ENCODE measurements at regions not wholly inside any gene's neighbourhood (a gene's known extent, or its start where the extent isn't known, plus 50 kb on each side); places are given as distances from the start of the nearest gene placed in this dataset.

GRCh38 chr13:106748785-106749184 is 180.8 kb upstream of the ARGLU1 start:
- Mint-ChIP-seq H3K27ac (ENCODE audit: low read depth, unreplicated experiment) (no peak overlapping the region), H3K36me3 (ENCODE audit: insufficient read depth, unreplicated experiment) (no peaks in the 10 kb centered on the region), H3K4me3 (ENCODE audit: unreplicated experiment) (no peak overlapping the region), H3K27me3 (ENCODE audit: insufficient read depth, unreplicated experiment) (no peaks in the 10 kb centered on the region), H3K4me1 (ENCODE audit: insufficient read depth, unreplicated experiment) (no peaks in the 10 kb centered on the region), H3K9me3 (ENCODE audit: unreplicated experiment) (no peaks in the 10 kb centered on the region)
- CTCF ChIA-PET, result no interaction called here
- TF ChIP-seq CTCF (IDR thresholded peaks at IDR 0.05; ENCODE audit: unreplicated experiment), result no peak
- POLR2A ChIA-PET, result no interaction called here
- intact Hi-C loops (cut with micrococcal nuclease), result no loop called here
- DNase-seq (ENCODE audit: unreplicated experiment), result no peak
- no TSS peak for BruUV-seq (replicated peaks)

GRCh38 chr13:106744516-106744915 is 176.6 kb upstream of the ARGLU1 start:
- Mint-ChIP-seq H3K36me3 (ENCODE audit: insufficient read depth, unreplicated experiment) (no peaks in the 10 kb centered on the region), H3K9me3 (ENCODE audit: unreplicated experiment) (no peaks in the 10 kb centered on the region), H3K27me3 (ENCODE audit: insufficient read depth, unreplicated experiment) (no peaks in the 10 kb centered on the region), H3K4me1 (ENCODE audit: insufficient read depth, unreplicated experiment) (no peaks in the 10 kb centered on the region), H3K4me3 (ENCODE audit: unreplicated experiment) (no peak overlapping the region), H3K27ac (ENCODE audit: low read depth, unreplicated experiment) (no peak overlapping the region)
- no peak for TF ChIP-seq CTCF (IDR thresholded peaks at IDR 0.05; ENCODE audit: unreplicated experiment)
- no TSS peak for BruUV-seq (replicated peaks)
- POLR2A ChIA-PET, result no interaction called here
- CTCF ChIA-PET, result no interaction called here
- intact Hi-C loops (cut with micrococcal nuclease), result no loop called here
- DNase-seq (ENCODE audit: unreplicated experiment), result no peak

- Mint-ChIP-seq H3K9me3 (ENCODE audit: unreplicated experiment) (no peaks in the 10 kb centered on the region), H3K4me1 (ENCODE audit: insufficient read depth, unreplicated experiment) (no peaks in the 10 kb centered on the region), H3K27me3 (ENCODE audit: insufficient read depth, unreplicated experiment) (no peaks in the 10 kb centered on the region), H3K4me3 (ENCODE audit: unreplicated experiment) (no peak overlapping the region), H3K27ac (ENCODE audit: low read depth, unreplicated experiment) (no peak overlapping the region), H3K36me3 (ENCODE audit: insufficient read depth, unreplicated experiment) (no peaks in the 10 kb centered on the region)
- BruUV-seq (replicated peaks), result no TSS peak
- no peak for TF ChIP-seq CTCF (IDR thresholded peaks at IDR 0.05; ENCODE audit: unreplicated experiment)
- POLR2A ChIA-PET, result no interaction called here
- intact Hi-C loops (cut with micrococcal nuclease), result no loop called here
- CTCF ChIA-PET, result interaction anchor here (0.6 kb wide), 1 partner anchor 306 kb away, joined by 5 read pairs; no protein-coding TSS in a partner anchor
- DNase-seq (ENCODE audit: unreplicated experiment), result no peak
Observed at GRCh38 chr13:106738186-106738678, 170.3 kb upstream of the ARGLU1 start.

- H3K27ac Mint-ChIP-seq (ENCODE audit: low read depth, unreplicated experiment), result no peak overlapping the region
- BruUV-seq (replicated peaks), result no TSS peak
- no peaks in the 10 kb centered on the region for H3K9me3 Mint-ChIP-seq (ENCODE audit: unreplicated experiment)
- H3K36me3 Mint-ChIP-seq (ENCODE audit: insufficient read depth, unreplicated experiment), result no peaks in the 10 kb centered on the region
- ChIA-PET CTCF (no interaction called here), POLR2A (no interaction called here)
- TF ChIP-seq CTCF (IDR thresholded peaks at IDR 0.05; ENCODE audit: unreplicated experiment), result no peak
- DNase-seq (ENCODE audit: unreplicated experiment), result no peak
- no peaks in the 10 kb centered on the region for H3K27me3 Mint-ChIP-seq (ENCODE audit: insufficient read depth, unreplicated experiment)
- intact Hi-C loops (cut with micrococcal nuclease), result no loop called here
- H3K4me3 Mint-ChIP-seq (ENCODE audit: unreplicated experiment), result no peak overlapping the region
- no peaks in the 10 kb centered on the region for H3K4me1 Mint-ChIP-seq (ENCODE audit: insufficient read depth, unreplicated experiment)
Observed at GRCh38 chr13:106736941-106737340, 169.0 kb upstream of the ARGLU1 start.

Data from MCF 10A (cell line).